GM12875 (cell line): ENCODE measurements at regions not wholly inside any gene's neighbourhood (a gene's known extent, or its start where the extent isn't known, plus 50 kb on each side); places are given as distances from the start of the nearest gene placed in this dataset.

Source experiments
- H3K4me3 ChIP-seq: one replicate; pipeline ENCODE4 v1.5.1; 2011; ENCODE audit warnings: low read depth, low read length, control low read depth
- TF ChIP-seq, protein P1 (sequence below): IDR thresholded peaks from 2 replicates; pipeline ENCODE4 v1.5.1; 2011; ENCODE audit warnings: low read depth, mild to moderate bottlenecking, control low read depth, inconsistent platforms, low read length, moderate library complexity, borderline replicate concordance; ENCODE audit not compliant: insufficient read depth

DNA sequence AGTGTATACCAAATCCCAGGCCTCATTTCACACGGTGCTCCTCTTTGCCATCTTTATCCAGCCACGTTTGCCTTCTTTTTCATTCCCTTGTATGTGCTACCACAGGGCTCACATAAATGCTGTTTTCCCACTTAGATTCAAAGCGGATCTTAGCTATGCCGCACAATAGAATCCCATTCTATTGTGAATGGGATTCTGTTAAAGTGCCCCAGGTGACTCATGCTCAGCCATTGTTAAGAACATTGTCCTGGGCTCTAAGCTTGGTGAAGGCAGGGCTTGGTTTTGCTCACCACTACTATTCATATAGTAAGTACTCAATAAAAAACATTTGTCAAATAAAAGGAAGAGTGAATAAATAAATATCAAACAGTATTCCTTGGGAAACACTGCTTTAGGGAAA is 72.3 kb upstream of the PHYHIPL start:
- TF ChIP-seq, protein P1, sequence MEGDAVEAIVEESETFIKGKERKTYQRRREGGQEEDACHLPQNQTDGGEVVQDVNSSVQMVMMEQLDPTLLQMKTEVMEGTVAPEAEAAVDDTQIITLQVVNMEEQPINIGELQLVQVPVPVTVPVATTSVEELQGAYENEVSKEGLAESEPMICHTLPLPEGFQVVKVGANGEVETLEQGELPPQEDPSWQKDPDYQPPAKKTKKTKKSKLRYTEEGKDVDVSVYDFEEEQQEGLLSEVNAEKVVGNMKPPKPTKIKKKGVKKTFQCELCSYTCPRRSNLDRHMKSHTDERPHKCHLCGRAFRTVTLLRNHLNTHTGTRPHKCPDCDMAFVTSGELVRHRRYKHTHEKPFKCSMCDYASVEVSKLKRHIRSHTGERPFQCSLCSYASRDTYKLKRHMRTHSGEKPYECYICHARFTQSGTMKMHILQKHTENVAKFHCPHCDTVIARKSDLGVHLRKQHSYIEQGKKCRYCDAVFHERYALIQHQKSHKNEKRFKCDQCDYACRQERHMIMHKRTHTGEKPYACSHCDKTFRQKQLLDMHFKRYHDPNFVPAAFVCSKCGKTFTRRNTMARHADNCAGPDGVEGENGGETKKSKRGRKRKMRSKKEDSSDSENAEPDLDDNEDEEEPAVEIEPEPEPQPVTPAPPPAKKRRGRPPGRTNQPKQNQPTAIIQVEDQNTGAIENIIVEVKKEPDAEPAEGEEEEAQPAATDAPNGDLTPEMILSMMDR = no peak
- no peak overlapping the region for H3K4me3 ChIP-seq

DNA sequence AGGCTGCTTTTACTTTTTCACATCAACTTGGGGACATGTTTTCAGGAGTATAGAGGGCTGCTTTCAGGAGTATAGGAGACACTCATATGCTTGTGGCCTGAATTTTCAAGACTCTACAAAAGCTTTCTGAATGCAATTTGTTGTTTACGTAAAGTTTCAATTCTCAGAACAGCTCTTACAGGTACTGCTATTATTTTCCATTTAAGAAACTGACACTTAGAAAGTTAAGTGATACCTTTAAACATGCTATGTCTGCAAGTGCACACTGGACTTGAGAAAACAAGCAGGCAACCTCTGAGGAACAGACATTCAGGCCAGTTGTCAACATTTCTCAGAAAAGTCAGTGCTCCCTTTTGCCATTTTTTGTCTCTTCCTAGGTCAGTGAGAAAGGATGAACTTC is 70.0 kb upstream of the PHYHIPL start:
- H3K4me3 ChIP-seq = no peak overlapping the region
- TF ChIP-seq, protein P1 = no peak

DNA sequence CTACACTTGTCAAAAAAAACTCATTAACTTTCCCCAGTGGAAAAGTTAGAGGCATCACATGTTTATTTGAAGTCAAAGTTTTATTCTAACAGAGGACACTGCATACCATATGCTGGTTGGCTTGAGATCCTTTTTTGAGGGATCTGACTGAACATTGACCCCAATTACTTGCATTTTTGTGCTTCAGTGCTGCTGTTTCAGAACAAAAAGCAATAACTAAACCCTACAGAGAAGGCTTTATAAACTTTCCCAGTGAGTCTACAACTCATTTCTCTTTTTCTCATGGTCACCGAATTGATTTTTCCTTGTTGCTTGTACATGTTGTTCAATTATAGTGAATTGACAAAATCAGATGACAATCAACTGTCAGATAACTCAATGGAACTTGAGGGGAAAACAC is 69.3 kb upstream of the PHYHIPL start:
- no peak overlapping the region for H3K4me3 ChIP-seq
- TF ChIP-seq, protein P1 = no peak

DNA sequence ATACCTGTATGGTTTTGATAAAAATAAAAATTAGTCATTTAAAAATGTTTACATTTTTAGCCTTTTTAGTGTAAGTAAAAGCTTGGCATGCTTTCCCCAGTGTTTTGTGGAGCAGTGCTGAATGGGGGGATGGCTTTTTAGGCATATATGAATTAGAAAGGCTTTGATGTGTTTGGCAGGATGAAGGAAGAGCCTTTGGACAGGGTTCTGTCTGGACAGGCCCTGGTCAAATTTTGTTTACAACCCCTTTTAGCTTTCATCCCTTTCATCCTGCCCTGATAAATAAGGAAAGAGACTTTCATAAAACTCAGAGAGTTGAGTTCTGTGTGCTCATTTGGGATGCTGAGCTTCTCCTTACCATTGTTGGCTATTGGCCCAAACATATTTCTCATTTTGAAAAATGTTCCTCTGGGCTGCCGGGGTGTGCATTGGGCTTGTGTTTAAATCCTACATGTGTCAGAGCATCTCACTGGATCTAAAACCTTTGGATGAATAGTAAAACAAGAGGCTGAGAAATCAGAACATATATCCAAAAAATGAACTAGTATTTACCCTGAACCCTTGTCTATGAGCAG is 68.1 kb upstream of the PHYHIPL start:
- TF ChIP-seq, protein P1 = no peak

DNA sequence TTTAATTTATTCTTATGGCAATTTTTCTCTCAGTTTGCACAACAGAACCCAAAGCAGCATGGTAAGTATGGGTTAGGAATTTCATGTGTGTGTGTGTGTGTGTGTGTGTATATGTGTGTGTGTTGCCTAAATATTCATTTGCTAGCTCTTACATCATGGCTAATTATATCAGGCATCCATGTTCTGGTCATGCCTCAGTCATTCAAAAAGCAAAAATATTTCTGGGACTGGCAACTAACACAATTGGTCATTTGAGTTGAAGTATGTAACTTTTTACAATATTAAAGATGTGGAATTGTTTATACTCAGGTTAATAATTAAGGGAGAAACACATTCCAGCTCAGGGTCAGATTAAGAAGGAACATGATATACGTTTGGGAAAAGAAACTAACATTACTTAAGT is 67.6 kb upstream of the PHYHIPL start:
- no peak overlapping the region for H3K4me3 ChIP-seq
- TF ChIP-seq, protein P1 = no peak

More for the DNA sequence above, 68.1 kb upstream of the PHYHIPL start:
- H3K4me3 ChIP-seq = no peak overlapping the region

DNA sequence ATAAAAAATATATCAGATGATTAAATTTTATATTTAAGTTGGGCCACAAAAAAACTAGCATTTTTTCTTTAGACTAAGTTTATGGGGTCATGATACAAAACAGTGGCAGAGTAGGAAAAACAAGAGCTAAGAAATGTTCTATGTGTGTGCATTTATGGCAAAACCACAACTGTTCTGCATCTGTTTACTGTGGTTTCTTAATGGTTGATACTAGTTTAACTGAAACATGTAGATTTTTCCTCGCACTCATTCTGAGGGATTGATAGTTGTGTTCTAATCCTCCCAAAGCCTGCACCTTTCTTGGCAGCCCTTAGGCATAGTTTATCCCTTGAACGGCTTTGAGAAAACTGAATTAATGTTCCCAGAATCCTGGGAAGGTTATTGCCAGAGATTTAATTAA is 66.6 kb upstream of the PHYHIPL start:
- no peak overlapping the region for H3K4me3 ChIP-seq

DNA sequence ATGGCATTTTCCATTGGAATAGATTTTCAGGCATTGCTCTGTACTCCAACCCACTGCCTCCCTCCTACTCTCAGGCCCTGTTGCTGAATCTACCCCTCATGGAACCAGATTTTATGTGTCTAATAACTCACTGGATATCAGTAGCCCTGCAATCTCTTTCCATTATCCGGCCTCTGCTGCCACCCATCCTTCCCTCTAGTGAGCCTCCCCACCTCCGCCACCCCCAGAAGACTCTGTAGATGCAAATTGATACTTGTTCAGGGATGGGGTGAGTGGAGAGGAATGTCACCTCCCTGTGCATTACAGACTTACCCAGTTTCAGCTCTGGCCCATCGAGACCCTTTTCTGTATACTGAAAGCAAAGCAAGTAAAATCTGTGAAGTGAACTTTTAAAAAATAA is 52.3 kb upstream of the PHYHIPL start:
- TF ChIP-seq, protein P1 = no peak
- H3K4me3 ChIP-seq = no peak overlapping the region

More for the DNA sequence above, 66.6 kb upstream of the PHYHIPL start:
- TF ChIP-seq, protein P1 = no peak
